ENCODE measurements at regions not wholly inside any gene's neighbourhood (a gene's known extent, or its start where the extent isn't known, plus 50 kb on each side); places are given as distances from the start of the nearest gene placed in this dataset.

GRCh38 chr14:71415404-71415690 is 508.1 kb downstream of the PCNX1 start:
- ChIA-PET CTCF (ENCODE audit: low intra/inter-chr PET ratio) (no interaction called here), POLR2A (no interaction called here)
- in situ Hi-C loops (cut with MboI) (no loop called here), intact Hi-C loops (cut with micrococcal nuclease) (no loop called here)
- Histone ChIP-seq H3K9me1 (ENCODE audit: control insufficient read depth, insufficient read depth, low read length) (no peaks in the 10 kb centered on the region), H3K9me3 (replicated peaks; ENCODE audit: control insufficient read depth, insufficient read depth, low read depth, low read length) (no peaks in the 10 kb centered on the region), H3K27me3 (ENCODE audit: control insufficient read depth in 2 of 2, insufficient read depth in 2 of 2, low read length in 2 of 2) (no peaks in the 10 kb centered on the region), H3K4me3 (no peak overlapping the region), H2AFZ (ENCODE audit: low read depth, low read length) (no peak overlapping the region), H3K36me3 (ENCODE audit: control insufficient read depth, insufficient read depth, low read length) (no peaks in the 10 kb centered on the region), H3K4me1 (replicated peaks in 1 of 2; ENCODE audit: control insufficient read depth in 2 of 2, insufficient read depth in 2 of 2, low read length in 2 of 2) (peaks cover 0 to 9% of the 10 kb centered on the region in 2 experiments; a peak in 3 of 5 replicates), H3K9ac (ENCODE audit: insufficient read depth in 1 of 2, low read depth in 2 of 2, low read length in 2 of 2) (no peak overlapping the region), H4K20me1 (replicated peaks; ENCODE audit: control insufficient read depth, insufficient read depth, low read length) (no peaks in the 10 kb centered on the region), H3K4me2 (ENCODE audit: insufficient read depth, low read length) (no peak overlapping the region), H3K79me2 (ENCODE audit: control insufficient read depth, insufficient read depth, low read length) (no peaks in the 10 kb centered on the region), H3K27ac (ENCODE audit: extremely low read depth, low read depth, low read length) (no peak overlapping the region)
- no peak for ATAC-seq
- no TSS peak for BruUV-seq (replicated peaks)
- TF ChIP-seq TCF15 (CRISPR knock-in tag; IDR thresholded peaks at IDR 0.05) (no peak), ZNF143 (CRISPR knock-in tag; IDR thresholded peaks at IDR 0.05) (no peak), ELK3 (CRISPR knock-in tag; IDR thresholded peaks at IDR 0.05) (no peak), MCM5 (IDR thresholded peaks at IDR 0.05; ENCODE audit: low read depth) (no peak), RBM25 (IDR thresholded peaks at IDR 0.05; ENCODE audit: low read depth, low read length, severe bottlenecking) (no peak), SAP30 (IDR thresholded peaks at IDR 0.05; ENCODE audit: borderline replicate concordance, insufficient read depth, low read depth, low read length, poor library complexity, severe bottlenecking) (no peak), MXD1 (CRISPR knock-in tag; IDR thresholded peaks at IDR 0.05; ENCODE audit: borderline replicate concordance, poor library complexity, severe bottlenecking) (no peak), SIN3B (IDR thresholded peaks at IDR 0.05; ENCODE audit: low read depth) (no peak), PKNOX1 (IDR thresholded peaks at IDR 0.05) (no peak), FOS (IDR thresholded peaks at IDR 0.05; ENCODE audit: extremely low read depth, insufficient read length) (no peak), SMARCC2 (IDR thresholded peaks at IDR 0.05; ENCODE audit: low read depth) (no peak), MAZ (CRISPR knock-in tag; conservative IDR thresholded peaks at IDR 0.05 in 1 of 2, IDR thresholded peaks at IDR 0.05 in 1 of 2) (no peak), PHF20 (IDR thresholded peaks at IDR 0.05; ENCODE audit: partially characterized antibody) (no peak), ARHGAP35 (IDR thresholded peaks at IDR 0.05; ENCODE audit: partially characterized antibody) (no peak), SIN3A (IDR thresholded peaks at IDR 0.05; ENCODE audit: borderline replicate concordance in 2 of 2, control insufficient read depth in 1 of 2, low read depth in 2 of 2, low read length in 2 of 2) (no peak), CEBPG (CRISPR knock-in tag; IDR thresholded peaks at IDR 0.05) (no peak), CEBPG (tag; conservative IDR thresholded peaks at IDR 0.05 in 1 of 2, IDR thresholded peaks at IDR 0.05 in 1 of 2) (no peak)
- FAIRE-seq, result no peak
- DNase-seq (ENCODE audit: extremely low read depth in 1 of 4, low spot score in 3 of 4), result no peak
- WGBS (ENCODE audit: insufficient coverage, low coverage, missing lambda C conversion rate), result 100% methylated on average over 1 of the region's 1 CpG

Data from K562 (cell line).